C4-2B (cell line): ENCODE measurements at regions not wholly inside any gene's neighbourhood (a gene's known extent, or its start where the extent isn't known, plus 50 kb on each side); places are given as distances from the start of the nearest gene placed in this dataset.

Experiments
- H3K27ac ChIP-seq: fragments of 450-650 bp; 2 replicates; pipeline ENCODE4 v1.5.1; 2017
- ZFX ChIP-seq: fragments of 450-650 bp; IDR thresholded peaks from 2 replicates; pipeline ENCODE4 v1.6.1; 2017
- TF ChIP-seq, protein P1 (sequence below): fragments of 450-650 bp; conservative IDR thresholded peaks from 2 replicates; pipeline ENCODE4 v1.5.1; 2017; ENCODE audit warnings: mild to moderate bottlenecking

DNA sequence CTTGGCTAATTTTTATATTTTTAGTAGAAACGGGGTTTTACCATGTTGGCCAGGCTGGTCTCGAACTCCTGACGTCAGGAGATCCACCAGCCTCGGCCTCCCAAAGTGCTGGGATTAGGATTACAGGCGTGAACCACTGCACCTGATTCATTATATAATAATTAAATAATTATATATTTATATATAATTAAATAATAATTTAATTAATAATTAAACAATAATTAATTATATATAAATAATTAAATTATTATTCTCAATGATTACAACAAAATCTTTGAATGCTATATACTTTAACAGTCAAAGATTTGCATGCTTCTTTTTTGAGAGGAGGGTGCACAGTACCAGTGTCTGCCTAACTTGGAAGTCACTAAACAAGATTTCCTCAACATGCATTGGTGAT, 872.3 kb downstream of the EFNB2 start:
- no peak overlapping the region for H3K27ac ChIP-seq
- TF ChIP-seq, protein P1, sequence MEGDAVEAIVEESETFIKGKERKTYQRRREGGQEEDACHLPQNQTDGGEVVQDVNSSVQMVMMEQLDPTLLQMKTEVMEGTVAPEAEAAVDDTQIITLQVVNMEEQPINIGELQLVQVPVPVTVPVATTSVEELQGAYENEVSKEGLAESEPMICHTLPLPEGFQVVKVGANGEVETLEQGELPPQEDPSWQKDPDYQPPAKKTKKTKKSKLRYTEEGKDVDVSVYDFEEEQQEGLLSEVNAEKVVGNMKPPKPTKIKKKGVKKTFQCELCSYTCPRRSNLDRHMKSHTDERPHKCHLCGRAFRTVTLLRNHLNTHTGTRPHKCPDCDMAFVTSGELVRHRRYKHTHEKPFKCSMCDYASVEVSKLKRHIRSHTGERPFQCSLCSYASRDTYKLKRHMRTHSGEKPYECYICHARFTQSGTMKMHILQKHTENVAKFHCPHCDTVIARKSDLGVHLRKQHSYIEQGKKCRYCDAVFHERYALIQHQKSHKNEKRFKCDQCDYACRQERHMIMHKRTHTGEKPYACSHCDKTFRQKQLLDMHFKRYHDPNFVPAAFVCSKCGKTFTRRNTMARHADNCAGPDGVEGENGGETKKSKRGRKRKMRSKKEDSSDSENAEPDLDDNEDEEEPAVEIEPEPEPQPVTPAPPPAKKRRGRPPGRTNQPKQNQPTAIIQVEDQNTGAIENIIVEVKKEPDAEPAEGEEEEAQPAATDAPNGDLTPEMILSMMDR: no peak
- no peak for TF ChIP-seq ZFX

DNA sequence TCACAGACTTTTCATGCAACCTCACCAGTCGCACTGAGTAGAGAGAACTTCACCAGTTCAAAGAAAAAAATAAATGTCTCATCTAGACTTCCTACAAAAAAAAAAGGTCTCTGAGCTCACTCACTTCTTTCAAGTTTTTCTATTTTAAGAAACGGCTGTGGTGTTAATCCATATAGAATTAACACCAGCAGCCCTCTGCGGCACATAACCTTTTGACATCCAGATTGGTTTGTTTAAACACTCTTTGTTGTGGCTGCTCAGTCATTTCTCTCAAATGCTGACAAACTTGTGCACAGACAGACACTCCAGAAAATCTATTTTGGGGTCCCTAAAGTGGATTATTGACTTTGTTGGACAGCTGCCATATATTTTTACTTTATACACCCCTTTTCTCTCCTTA, 874.9 kb downstream of the EFNB2 start:
- H3K27ac ChIP-seq: no peak overlapping the region
- TF ChIP-seq ZFX: no peak
- TF ChIP-seq, protein P1: no peak

DNA sequence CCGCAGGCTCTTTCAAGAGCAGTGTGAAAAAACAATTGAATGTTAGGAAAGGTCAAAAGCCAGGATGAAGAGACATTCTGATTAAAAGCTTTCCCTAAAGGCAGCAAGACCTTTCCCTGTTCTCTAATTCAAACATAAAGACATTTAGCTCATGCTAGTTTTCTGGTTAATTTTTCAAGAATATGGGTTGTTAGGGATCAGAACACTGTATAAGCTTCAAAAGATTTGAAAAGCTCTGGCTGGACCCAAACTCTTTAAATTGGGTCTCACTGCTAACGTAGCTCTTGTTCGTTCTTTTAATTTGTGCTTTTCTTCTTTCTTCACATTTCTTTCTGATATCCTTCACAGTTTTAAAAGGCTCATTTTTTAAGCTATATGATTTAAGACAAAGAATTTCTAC, 877.0 kb downstream of the EFNB2 start:
- TF ChIP-seq ZFX: no peak
- TF ChIP-seq, protein P1: no peak
- H3K27ac ChIP-seq: no peak overlapping the region

DNA sequence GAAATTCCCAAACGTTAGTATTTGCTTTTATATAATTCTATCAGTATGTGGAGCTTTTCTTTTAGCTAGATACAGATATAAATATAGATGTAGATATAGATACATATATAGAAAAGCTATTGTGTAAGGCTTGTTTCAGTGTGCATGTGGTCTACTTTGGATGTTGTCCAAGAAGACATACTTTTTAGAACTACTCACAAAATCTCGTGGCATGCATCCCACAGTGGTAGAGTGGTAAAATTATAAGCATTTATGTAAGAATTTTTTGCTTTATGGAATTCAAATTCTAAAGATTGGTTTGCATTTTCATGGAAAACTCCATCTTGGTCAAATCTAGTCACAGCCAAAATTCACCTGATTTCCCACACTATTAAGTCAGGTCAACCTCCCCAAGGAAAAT, 880.4 kb downstream of the EFNB2 start:
- no peak overlapping the region for H3K27ac ChIP-seq
- no peak for TF ChIP-seq ZFX
- TF ChIP-seq, protein P1: no peak

DNA sequence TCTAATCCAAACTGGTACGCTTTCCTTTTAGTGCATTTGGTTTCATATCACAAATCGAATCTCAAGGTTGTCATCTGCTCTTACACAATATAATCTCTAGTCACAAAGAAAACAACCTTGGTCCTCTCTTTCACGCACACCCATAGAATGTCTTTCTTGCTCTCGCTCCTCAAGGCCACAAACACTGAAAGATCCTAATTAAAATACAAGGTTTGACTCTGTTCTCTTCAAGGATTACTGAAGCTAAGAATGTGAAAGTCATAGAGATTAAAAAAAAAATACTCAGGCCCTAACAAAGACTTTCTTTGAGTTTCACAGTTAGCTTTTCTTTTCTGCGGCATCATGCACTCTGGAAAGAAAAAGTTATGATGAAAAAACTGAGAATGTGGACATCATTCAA, 891.5 kb downstream of the EFNB2 start:
- H3K27ac ChIP-seq: no peak overlapping the region
- TF ChIP-seq, protein P1: no peak
- TF ChIP-seq ZFX: no peak

DNA sequence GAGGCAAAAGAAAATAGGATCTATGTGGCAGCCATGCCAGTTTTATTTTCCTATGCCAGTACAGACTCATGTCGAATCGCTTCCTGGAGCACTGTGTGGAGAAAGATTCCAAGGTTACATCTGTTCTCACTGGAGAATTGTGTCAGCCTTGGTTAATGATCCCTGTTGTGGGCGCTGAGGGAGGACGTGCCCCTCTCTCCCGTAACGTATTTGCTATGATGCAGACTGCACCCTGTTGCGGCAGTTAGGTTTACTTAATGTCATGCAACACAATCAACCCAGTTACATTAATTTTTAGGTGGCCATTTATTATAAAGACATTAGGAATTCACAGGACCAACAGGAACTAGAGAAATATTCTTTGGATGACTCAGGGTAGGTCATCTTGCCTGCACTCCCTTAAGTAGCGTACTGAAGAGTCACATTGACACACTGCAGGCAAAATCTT, 892.9 kb downstream of the EFNB2 start:
- H3K27ac ChIP-seq: no peak overlapping the region
- TF ChIP-seq, protein P1: no peak

DNA sequence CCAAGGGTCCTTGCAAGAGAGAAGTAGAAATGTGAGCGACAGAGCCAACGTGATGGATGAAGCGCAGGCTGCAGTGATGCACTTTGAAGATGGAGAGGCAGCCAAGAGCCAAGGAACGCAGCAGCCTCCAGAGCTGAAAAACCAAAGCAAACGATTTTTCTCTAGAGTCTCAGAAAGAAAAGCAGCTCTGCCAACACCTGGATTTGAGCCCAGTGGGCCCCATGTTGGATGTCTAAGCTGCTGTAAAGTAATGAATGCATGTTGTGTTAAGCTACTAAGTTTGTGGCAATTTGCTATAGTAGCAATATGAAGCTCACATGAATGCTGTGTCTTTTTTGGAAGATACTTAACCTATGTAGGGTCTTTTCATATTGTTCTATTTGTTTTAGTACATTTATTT, 894.3 kb downstream of the EFNB2 start:
- TF ChIP-seq ZFX: no peak
- TF ChIP-seq, protein P1: no peak
- H3K27ac ChIP-seq: no peak overlapping the region
